ENCODE measurements at regions not wholly inside any gene's neighbourhood (a gene's known extent, or its start where the extent isn't known, plus 50 kb on each side); places are given as distances from the start of the nearest gene placed in this dataset.

DNA sequence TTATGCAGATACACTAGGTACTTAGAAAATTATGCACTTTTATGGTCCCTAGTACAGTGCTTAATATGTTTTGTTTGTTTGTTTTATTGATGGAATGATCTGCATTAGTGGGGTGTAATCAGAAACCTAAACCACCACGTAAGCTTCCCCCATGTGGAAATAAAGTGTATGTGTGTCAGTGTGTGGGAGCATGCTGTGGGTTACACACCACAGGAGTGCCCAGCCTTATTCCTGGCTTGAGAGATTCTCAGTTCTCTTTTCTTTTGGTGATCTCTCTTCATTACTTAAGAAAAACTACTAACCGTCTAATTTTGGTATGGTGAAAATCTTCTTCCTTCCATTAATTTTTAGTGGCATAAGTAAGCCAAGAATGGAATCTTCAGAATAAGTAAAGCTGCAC lies 398.6 kb downstream of the DCDC2C start:
- TF ChIP-seq EZH2 (IDR thresholded peaks at IDR 0.05) (no peak), POLR2AphosphoS5 (IDR thresholded peaks at IDR 0.05; ENCODE audit: borderline replicate concordance, low read depth, low read length) (no peak), FOXP2 (optimal IDR thresholded peaks at IDR 0.05; ENCODE audit: control extremely low read depth, extremely low read length, insufficient read depth) (no peak)
